Kidney (tissue), 13 donors: ENCODE measurements at regions not wholly inside any gene's neighbourhood (a gene's known extent, or its start where the extent isn't known, plus 50 kb on each side); places are given as distances from the start of the nearest gene placed in this dataset.

Experiments
- DNase-seq, 5 donors: peaks; one replicate each; pipeline ENCODE4 v3.0.0-alpha.2; 2013 to 2020
- FAIRE-seq: peaks from 2 replicates; lab custom pipeline; 2012; peaks lifted over from hg19 to GRCh38; lab: Jason Lieb, UNC
- H3K27ac ChIP-seq, 2 donors: one replicate each; pipeline ENCODE4 v1.7.0; 2013; ENCODE audit warnings: low read depth in 2 of 2, low read length in 2 of 2, inconsistent platforms in 1 of 2
- H3K27me3 ChIP-seq: one replicate; pipeline ENCODE4 v1.7.1; 2013; ENCODE audit warnings: low read length, inconsistent platforms; ENCODE audit not compliant: control insufficient read depth, insufficient read depth
- H3K36me3 ChIP-seq, 3 donors: one replicate each; pipeline versions ENCODE4 v1.7.0 to v1.7.1; 2013; ENCODE audit warnings: low read length in 3 of 3, control low read depth in 1 of 3, inconsistent platforms in 1 of 3; ENCODE audit not compliant: insufficient read depth in 3 of 3, control insufficient read depth in 2 of 3
- H3K4me1 ChIP-seq, 3 donors: one replicate each; pipeline versions ENCODE4 v1.7.0 to v1.7.1; 2013; ENCODE audit warnings: low read length in 3 of 3, inconsistent platforms in 1 of 3, low read depth in 1 of 3; ENCODE audit not compliant: control insufficient read depth in 2 of 3, insufficient read depth in 2 of 3
- H3K4me3 ChIP-seq, 3 donors: one replicate each; pipeline versions ENCODE4 v1.7.0 to v1.8.1; 2013; ENCODE audit warnings: low read length in 3 of 3, control low read depth in 1 of 3, inconsistent platforms in 1 of 3
- H3K9ac ChIP-seq, 3 donors: one replicate each; pipeline versions ENCODE4 v1.7.0 to v1.7.1; 2013; ENCODE audit warnings: low read length in 3 of 3, control low read depth in 1 of 3, inconsistent platforms in 1 of 3
- H3K9me3 ChIP-seq, 3 donors: one replicate each; pipeline versions ENCODE4 v1.7.0 to v1.7.1; 2013; ENCODE audit warnings: low read length in 3 of 3, control low read depth in 1 of 3, inconsistent platforms in 1 of 3; ENCODE audit not compliant: control insufficient read depth in 2 of 3, insufficient read depth in 1 of 3
- CTCF ChIP-seq: IDR thresholded peaks from 3 replicates; pipeline ENCODE4 v1.5.1; 2012; ENCODE audit warnings: mild to moderate bottlenecking, moderate library complexity, borderline replicate concordance; ENCODE audit not compliant: insufficient read depth; ENCODE audit errors: extremely low read depth
- intact Hi-C: fragments of 100-400 bp; cut with DNase I; formaldehyde crosslinking; loops from one replicate; pipeline ENCODE4 v1.11.1; 2022
- donor health status: control.
- donor health status: control.
- donor health status: control.
- donor health status: control.
- donor health status: control.
- donor health status: DM: yes; HTN: yes; CAD: no.
- donor health status: Normal renal cell carcinoma (clear cell type).

- intact Hi-C loops: no loop called here
- TF ChIP-seq CTCF: no peak
- H3K27ac ChIP-seq: no peak overlapping the region
- FAIRE-seq (no peak), DNase-seq (no peak)
- H3K9me3 ChIP-seq: no peaks in the 10 kb centered on the region
- no peaks in the 10 kb centered on the region for H3K36me3 ChIP-seq
- H3K4me3 ChIP-seq: no peak overlapping the region
- H3K27me3 ChIP-seq: no peaks in the 10 kb centered on the region
- H3K4me1 ChIP-seq: no peaks in the 10 kb centered on the region
- H3K9ac ChIP-seq: no peak overlapping the region
Observed at GRCh38 chr5:175381130-175381529, 62.9 kb downstream of the DRD1 start.

GRCh38 chr5:175380701-175381100 is 63.3 kb downstream of the DRD1 start:
- H3K27ac ChIP-seq: no peak overlapping the region
- FAIRE-seq: no peak

DNA sequence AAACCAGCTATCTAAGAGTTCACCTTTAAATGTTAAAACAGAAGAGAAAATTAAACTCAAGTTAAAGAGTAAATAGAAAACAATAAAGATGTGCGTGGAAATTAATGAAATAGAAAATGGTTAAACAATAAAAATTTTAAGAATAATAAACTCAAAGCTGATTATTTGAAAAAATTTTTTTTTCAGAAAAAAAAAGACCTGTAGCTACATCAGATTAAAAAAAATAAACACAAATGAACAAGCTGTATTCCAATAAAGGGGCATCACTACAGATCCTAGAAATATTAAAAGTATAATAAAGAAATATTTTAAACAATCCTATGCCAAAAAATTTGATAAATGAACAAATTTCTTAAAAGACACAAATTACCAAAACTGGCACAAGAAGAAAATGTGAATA is 64.1 kb downstream of the DRD1 start:
- H3K9me3 ChIP-seq: no peaks in the 10 kb centered on the region
- no peaks in the 10 kb centered on the region for H3K27me3 ChIP-seq
- TF ChIP-seq CTCF: no peak
- H3K36me3 ChIP-seq: no peaks in the 10 kb centered on the region
- no peak for DNase-seq
- H3K4me3 ChIP-seq: no peak overlapping the region
- no peak overlapping the region for H3K27ac ChIP-seq
- no peak overlapping the region for H3K9ac ChIP-seq
- H3K4me1 ChIP-seq: no peaks in the 10 kb centered on the region
- peak; percentile 70 for FAIRE-seq
- intact Hi-C loops: no loop called here

More at GRCh38 chr5:175380701-175381100, 63.3 kb downstream of the DRD1 start:
- no peak for TF ChIP-seq CTCF
- no peaks in the 10 kb centered on the region for H3K4me1 ChIP-seq
- H3K27me3 ChIP-seq: no peaks in the 10 kb centered on the region
- no peaks in the 10 kb centered on the region for H3K36me3 ChIP-seq
- DNase-seq: no peak
- H3K9me3 ChIP-seq: no peaks in the 10 kb centered on the region
- intact Hi-C loops: no loop called here
- no peak overlapping the region for H3K4me3 ChIP-seq
- no peak overlapping the region for H3K9ac ChIP-seq

GRCh38 chr5:175378444-175379028 is 65.4 kb downstream of the DRD1 start:
- intact Hi-C loops: no loop called here
- no peak overlapping the region for H3K27ac ChIP-seq
- no peaks in the 10 kb centered on the region for H3K27me3 ChIP-seq
- H3K4me1 ChIP-seq: no peaks in the 10 kb centered on the region
- no peaks in the 10 kb centered on the region for H3K36me3 ChIP-seq
- no peak overlapping the region for H3K4me3 ChIP-seq
- DNase-seq (peak in 4 of 5 donors; percentile 40 to 88 (median 66)), FAIRE-seq (no peak)
- no peak for TF ChIP-seq CTCF
- no peaks in the 10 kb centered on the region for H3K9me3 ChIP-seq
- no peak overlapping the region for H3K9ac ChIP-seq
